Nephron (organoid): ENCODE measurements at regions not wholly inside any gene's neighbourhood (a gene's known extent, or its start where the extent isn't known, plus 50 kb on each side); places are given as distances from the start of the nearest gene placed in this dataset.

Experiments used
- H3K27ac Mint-ChIP-seq, 3 experiments: 2 replicates each; pipeline ENCODE4 v1.8.0; 2020; ENCODE audit warnings: mixed read lengths in 3 of 3, mild to moderate bottlenecking in 2 of 3, moderate library complexity in 1 of 3
- H3K27me3 Mint-ChIP-seq: 2 replicates; pipeline ENCODE4 v1.8.0; 2021; ENCODE audit warnings: low read depth, mild to moderate bottlenecking, moderate library complexity, mixed read lengths
- H3K36me3 Mint-ChIP-seq: 2 replicates; pipeline ENCODE4 v1.8.0; 2020; ENCODE audit warnings: low read depth, mixed read lengths
- H3K4me1 Mint-ChIP-seq: 2 replicates; pipeline ENCODE4 v1.8.0; 2020; ENCODE audit warnings: mixed read lengths
- H3K4me3 Mint-ChIP-seq, 3 experiments: 2 replicates each; pipeline ENCODE4 v1.8.0; 2020; ENCODE audit warnings: mild to moderate bottlenecking in 3 of 3, mixed read lengths in 3 of 3, moderate library complexity in 2 of 3
- H3K9me3 Mint-ChIP-seq: 2 replicates; pipeline ENCODE4 v1.8.0; 2020; ENCODE audit warnings: mixed read lengths
- TF ChIP-seq, protein P1 (sequence below), 3 experiments: fragments of 200-600 bp; sonication (generic); IDR thresholded peaks; one replicate each; pipeline ENCODE4 v1.5.0; 2021; ENCODE audit warnings: antibody characterized with exemption in 3 of 3; ENCODE audit not compliant: unreplicated experiment in 3 of 3

DNA sequence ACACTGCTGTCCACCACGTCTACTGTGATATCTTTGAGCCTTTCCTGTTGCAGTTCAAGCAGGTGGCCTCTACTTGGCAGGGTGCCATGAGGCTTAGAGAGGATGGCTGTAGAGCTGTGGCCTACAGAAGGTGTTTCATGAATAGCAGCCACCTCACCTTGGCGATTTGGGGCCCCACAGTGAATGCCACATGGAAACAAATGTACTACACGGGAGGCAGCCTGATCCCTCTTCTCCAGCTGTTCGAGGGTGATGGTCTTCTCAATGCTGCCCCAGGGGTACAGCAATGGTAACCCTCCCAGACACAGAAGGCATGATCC lies 70.7 kb downstream of the FAM43A start:
- Mint-ChIP-seq H3K4me1 (peaks cover 32% of the 10 kb centered on the region), H3K4me3 (no peak overlapping the region), H3K9me3 (no peaks in the 10 kb centered on the region), H3K27ac (no peak overlapping the region), H3K27me3 (peaks cover 19% of the 10 kb centered on the region), H3K36me3 (no peaks in the 10 kb centered on the region)
- TF ChIP-seq, protein P1, sequence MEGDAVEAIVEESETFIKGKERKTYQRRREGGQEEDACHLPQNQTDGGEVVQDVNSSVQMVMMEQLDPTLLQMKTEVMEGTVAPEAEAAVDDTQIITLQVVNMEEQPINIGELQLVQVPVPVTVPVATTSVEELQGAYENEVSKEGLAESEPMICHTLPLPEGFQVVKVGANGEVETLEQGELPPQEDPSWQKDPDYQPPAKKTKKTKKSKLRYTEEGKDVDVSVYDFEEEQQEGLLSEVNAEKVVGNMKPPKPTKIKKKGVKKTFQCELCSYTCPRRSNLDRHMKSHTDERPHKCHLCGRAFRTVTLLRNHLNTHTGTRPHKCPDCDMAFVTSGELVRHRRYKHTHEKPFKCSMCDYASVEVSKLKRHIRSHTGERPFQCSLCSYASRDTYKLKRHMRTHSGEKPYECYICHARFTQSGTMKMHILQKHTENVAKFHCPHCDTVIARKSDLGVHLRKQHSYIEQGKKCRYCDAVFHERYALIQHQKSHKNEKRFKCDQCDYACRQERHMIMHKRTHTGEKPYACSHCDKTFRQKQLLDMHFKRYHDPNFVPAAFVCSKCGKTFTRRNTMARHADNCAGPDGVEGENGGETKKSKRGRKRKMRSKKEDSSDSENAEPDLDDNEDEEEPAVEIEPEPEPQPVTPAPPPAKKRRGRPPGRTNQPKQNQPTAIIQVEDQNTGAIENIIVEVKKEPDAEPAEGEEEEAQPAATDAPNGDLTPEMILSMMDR (IDR thresholded peaks at IDR 0.05; ENCODE audit: unreplicated experiment in 3 of 3): no peak

- Mint-ChIP-seq H3K9me3 (no peaks in the 10 kb centered on the region), H3K4me1 (peaks cover 34% of the 10 kb centered on the region), H3K27me3 (peaks cover 19% of the 10 kb centered on the region), H3K36me3 (no peaks in the 10 kb centered on the region), H3K4me3 (no peak overlapping the region), H3K27ac (peak overlapping the region in 2 of 3 experiments; percentile 37 to 51)
- TF ChIP-seq, protein P1 (IDR thresholded peaks at IDR 0.05; ENCODE audit: unreplicated experiment in 3 of 3): no peak
Observed at GRCh38 chr3:194756791-194757325, 71.2 kb downstream of the FAM43A start.

DNA sequence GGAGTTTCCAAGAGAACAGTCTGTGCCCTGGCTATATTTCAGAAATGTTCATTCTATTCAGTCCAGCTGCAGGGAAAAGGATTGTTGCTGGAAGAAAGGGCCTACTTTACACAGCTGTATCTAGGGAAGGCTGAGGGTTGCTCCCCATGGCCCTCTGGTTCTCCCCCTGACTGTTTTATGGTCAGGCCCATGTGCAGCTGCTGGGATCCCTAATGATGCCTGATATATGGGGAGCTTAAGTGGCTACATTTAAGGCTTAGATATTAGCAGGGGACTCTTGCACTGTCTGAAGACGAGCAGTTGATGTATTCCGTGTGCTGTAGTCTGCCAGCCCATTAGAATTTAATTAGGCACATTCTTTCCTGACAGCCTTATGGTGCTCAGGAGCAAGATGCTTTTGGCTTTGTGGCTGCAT lies 72.0 kb downstream of the FAM43A start:
- Mint-ChIP-seq H3K27me3 (peaks cover 18% of the 10 kb centered on the region), H3K27ac (peak overlapping the region; percentile 30 to 51 (median 50)), H3K36me3 (no peaks in the 10 kb centered on the region), H3K9me3 (no peaks in the 10 kb centered on the region), H3K4me1 (peaks cover 34% of the 10 kb centered on the region), H3K4me3 (no peak overlapping the region)
- TF ChIP-seq, protein P1 (IDR thresholded peaks at IDR 0.05; ENCODE audit: unreplicated experiment in 3 of 3): no peak

GRCh38 chr3:194758716-194759115 lies 73.0 kb downstream of the FAM43A start:
- Mint-ChIP-seq H3K36me3 (no peaks in the 10 kb centered on the region), H3K4me3 (no peak overlapping the region), H3K27me3 (peaks cover 14% of the 10 kb centered on the region), H3K9me3 (no peaks in the 10 kb centered on the region), H3K27ac (no peak overlapping the region), H3K4me1 (peaks cover 34% of the 10 kb centered on the region)
- TF ChIP-seq, protein P1 (IDR thresholded peaks at IDR 0.05; ENCODE audit: unreplicated experiment in 3 of 3): no peak

- TF ChIP-seq, protein P1 (IDR thresholded peaks at IDR 0.05; ENCODE audit: unreplicated experiment in 3 of 3): no peak
- Mint-ChIP-seq H3K4me3 (no peak overlapping the region), H3K9me3 (no peaks in the 10 kb centered on the region), H3K36me3 (no peaks in the 10 kb centered on the region), H3K4me1 (peaks cover 34% of the 10 kb centered on the region), H3K27ac (peak overlapping the region in 1 of 3 experiments; percentile 72), H3K27me3 (peaks cover 4% of the 10 kb centered on the region)
Observed at GRCh38 chr3:194760494-194761137, 74.9 kb downstream of the FAM43A start.

DNA sequence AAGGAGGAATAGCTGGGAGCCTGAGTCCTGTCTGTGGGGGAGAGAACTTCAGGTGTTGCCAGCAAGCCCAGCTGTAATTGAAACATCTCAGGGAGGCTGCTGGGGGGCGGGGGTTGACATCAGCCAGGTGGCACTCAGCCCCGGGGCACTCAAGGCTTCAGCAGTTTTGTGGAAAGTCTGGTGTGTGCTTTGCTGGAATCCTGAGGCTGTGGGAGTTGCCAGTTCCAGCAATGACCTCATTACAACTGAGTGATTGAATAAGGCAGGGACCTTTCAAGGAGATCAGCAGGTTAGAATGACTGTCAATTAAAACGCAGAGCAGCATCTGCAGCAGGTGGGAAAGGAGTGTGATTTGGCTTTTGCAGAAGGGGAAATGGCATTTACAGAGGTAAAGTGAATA lies 75.7 kb downstream of the FAM43A start:
- H3K27ac Mint-ChIP-seq: peak overlapping the region in 2 of 3 experiments; percentile 10 to 72
- TF ChIP-seq, protein P1 (IDR thresholded peaks at IDR 0.05; ENCODE audit: unreplicated experiment in 3 of 3): no peak
- peaks cover 34% of the 10 kb centered on the region for H3K4me1 Mint-ChIP-seq
- H3K36me3 Mint-ChIP-seq: no peaks in the 10 kb centered on the region
- no peak overlapping the region for H3K4me3 Mint-ChIP-seq
- peaks cover 4% of the 10 kb centered on the region for H3K27me3 Mint-ChIP-seq
- H3K9me3 Mint-ChIP-seq: no peaks in the 10 kb centered on the region
